GM21737 (cell line): ENCODE measurements at regions not wholly inside any gene's neighbourhood (a gene's known extent, or its start where the extent isn't known, plus 50 kb on each side); places are given as distances from the start of the nearest gene placed in this dataset.

Source experiments
- ATAC-seq: cut with Tn5 transposase; IDR thresholded peaks from one replicate; pipeline ENCODE4 v1.9.1; 2021; ENCODE audit warnings: mild to moderate bottlenecking, moderate library complexity; ENCODE audit not compliant: unreplicated experiment

DNA sequence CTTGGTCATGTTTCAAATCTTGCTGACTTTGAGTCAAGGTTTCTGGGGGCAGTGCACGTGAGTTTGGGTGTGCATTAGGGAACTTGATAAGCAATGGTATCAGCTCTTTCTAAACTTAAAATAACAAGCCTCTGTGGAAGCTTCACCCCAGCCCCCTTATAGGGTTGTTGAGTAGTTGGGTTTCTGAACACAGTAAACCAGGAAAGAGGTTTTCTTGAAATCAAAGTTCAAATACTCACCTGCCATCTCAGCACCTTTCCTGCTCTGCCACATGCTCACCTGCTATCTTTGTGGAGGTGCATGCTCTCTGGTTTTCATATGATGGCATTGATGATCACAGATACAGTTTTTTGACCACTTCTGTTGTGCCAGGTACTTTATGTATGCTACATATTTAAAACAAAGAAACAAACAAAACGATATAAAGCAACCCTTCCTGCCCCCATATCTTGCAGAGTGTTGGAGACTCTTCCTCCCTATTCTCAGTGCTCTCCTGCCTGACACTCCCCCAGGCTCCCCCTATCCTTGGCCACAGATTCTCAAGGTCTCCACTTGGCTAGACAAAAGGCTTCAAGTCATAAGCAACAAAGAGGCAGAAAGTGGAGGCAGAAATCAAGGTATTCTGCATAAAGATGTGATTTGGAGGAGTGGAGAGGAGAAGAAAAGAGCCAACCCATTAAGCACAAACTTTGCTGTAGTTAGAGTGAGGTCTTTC, 360.6 kb downstream of the CYRIA start:
- no peak for ATAC-seq

DNA sequence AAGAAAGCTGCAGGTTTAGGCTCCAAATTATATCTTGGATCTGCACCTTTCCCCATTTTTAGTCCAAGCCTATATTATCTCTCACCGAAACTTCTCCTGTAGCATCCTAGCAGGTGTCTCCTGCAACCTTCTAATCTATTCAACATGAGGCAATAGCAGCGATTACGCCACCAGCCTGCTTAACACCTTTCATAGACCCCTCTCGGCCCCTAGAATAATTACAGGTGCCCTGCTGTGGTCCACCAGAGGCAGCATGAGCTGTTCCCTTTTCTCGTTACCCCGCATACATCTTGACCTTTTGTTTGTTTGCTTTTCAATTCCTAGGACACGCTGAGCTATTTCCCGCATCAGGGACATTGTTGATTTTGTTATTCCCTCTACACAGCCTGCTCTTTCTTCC, 361.9 kb downstream of the CYRIA start:
- no peak for ATAC-seq

DNA sequence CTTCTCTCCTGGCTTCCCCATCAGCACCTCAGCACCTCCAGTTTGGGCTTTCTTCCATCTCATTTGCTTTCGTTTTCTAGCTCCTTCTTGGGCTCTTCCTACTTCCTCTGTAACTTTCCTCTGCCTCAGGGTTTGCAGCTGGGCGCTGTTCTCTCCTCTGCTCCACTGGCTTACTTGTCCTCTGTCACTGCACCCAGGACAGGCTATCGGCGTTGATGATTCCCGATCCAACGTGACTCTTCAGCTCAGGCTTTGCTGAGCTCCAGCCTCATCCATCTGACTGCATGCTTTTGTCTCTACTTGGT, 362.4 kb downstream of the CYRIA start:
- no peak for ATAC-seq

DNA sequence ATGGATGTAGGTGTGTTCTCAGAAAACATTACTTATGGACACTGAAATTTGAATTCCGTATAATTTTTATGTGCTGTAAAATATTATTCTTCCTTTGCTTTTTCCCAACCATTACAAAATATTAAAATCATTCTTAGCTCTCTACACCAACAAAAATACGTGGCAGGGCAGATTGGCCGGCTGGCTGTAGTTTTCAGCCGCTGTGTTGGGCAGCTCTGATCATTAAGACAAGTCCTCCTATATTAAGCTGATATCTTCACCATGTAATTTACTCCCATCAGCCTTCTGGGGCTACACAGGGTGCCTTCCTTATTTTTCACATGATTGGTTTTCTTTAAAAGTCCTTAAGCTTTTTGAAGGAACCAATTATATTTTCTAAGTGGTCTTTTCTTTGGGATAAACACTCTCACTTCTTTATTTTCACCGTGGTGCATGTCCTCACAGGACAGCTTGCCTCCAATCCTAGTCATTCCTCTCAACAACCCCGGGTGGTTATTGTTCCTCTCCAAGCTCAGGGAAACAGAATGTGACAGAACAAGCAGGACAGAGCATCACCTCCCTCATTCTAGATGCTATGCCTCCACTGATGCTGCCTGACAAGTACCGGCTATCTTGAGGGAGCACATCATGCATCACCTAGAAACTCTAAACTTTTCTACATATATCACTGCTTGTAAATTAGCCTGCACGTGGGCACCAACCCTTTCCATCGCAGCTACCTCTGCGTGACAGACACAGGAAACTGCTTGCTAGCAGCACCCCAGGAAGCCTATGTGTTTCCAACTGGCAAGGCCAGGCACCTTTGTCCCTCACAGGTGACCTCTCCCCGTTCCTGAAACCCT, 362.3 kb downstream of the MYCN start:
- ATAC-seq: no peak

DNA sequence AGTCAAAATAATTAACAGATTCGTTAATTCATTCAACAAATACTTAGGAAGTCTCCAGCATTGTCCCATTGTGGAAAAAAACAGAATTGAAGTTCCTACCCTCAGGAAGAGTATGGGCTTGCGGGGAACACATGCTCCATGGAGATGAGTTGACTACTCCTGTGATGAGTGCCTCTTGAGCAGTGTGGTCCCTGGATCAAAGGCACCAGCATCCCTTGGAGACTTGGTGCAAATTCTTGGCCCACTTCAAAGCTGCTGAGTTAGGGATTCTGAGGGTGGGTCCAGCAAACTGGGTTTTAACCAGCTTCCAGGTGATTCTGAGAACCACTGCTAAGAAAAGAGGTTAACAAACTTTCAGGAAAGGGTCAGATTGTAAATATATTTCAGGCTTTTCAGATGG, 361.6 kb downstream of the MYCN start:
- no peak for ATAC-seq

DNA sequence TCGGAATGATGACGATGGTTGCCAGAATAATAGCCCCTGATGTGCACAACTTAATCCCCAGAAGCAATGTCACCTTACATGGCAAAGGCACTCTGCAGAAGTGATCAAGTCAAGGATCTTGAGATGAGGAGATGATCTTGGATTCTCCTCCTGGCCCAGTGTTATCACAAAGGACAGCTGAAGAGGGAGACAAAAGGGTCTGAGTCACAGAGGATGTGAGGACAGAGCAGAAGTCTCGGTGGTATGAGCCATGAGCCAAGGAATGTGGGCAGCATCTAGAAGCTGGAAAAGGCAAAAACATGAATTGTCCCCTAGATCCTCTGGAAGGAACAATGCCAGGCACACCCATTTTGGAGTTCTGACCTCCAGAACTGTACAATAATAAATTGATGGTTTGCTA, 358.5 kb downstream of the MYCN start:
- ATAC-seq: no peak

DNA sequence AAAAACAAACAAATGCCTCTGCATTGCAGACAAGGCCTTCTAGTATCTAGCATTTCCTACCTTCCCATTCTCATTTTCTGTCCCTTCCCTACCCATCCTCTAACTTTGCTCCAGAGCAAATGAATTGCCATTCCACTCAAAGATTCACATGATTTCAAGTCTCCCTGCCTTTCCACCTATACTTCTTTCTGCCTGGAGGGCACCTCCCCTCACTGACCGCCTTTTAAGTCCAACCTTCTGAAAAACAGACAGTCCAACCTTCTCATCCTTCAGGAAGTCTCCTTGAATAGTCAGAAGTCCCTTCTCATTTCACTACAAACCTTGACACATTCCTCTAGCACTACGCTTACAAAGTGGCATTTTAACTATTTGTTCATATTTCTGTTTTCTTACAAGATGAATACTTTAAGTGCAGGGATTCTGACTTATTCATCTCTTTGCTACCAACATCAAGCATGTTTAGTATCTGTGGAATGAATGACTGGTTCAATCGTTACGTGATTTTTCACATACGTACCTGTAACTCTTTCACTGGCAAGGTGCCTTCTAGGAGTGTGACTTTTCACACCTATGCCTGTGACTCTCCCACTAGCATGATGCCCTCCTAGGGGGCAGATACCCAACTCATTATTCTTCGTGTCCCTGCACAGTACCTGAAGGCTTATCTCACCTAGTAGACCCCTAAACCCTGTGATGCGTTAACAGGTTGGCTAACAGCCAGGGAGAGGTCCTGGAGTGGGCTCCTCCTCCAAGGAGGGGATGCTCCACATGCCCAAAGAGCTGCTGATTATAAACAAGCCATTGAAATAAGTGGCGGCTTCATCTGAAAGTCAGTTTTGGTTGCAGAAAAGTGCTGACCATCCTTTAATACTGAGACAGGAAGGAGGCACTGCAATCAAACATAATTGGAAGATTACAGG, 356.2 kb downstream of the MYCN start:
- ATAC-seq: no peak

DNA sequence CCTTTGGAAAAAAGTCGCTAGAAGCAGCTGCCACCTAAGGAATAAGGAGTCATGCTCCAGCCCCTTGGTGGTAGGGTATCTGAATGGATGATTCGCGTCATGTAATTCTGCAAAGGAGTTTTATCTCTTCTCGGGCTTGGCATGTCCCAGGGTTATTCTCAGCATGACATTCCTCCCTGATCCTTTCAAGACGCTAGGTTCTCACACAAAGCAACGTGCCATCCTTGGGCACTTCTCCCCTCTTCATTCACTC, 355.6 kb downstream of the MYCN start:
- ATAC-seq: no peak

DNA sequence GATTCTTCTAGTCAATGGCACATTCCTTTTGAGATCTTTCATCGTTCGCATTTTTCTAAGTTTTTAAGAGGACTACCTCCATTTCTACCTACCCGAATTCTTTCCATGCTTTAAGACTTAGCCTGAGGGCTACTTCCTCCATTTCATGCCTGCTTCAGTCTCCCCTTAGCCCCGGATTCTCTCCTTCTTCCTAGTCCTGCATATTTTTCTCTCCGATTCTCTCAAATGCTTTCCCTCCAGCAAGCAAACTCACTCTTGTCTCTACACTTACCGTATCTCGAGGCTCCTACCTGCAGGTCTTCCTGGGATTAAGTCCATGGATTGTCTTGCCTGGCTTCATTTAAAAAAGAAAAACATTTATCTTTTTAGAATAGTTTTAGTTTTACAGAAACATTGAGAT, 354.4 kb downstream of the MYCN start:
- ATAC-seq: no peak

DNA sequence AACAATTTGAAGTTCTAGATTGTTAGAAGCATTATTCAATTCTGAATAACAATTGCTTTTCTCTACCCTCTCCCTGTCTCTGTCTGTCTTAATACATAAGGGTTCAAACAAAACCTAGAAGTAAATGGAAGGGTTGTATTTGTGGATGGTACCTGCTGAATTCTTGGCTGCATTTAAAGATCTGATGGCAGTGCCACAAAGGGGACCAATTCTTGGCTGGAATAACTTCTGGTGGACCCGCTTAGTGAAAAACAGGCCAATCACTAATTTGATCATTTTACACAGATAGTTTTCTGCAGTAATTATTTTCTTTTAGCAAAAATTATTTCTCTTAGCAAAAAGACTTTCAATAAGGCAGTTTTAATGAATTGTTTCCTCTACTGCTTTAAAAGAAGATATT, 353.5 kb downstream of the MYCN start:
- ATAC-seq: no peak

DNA sequence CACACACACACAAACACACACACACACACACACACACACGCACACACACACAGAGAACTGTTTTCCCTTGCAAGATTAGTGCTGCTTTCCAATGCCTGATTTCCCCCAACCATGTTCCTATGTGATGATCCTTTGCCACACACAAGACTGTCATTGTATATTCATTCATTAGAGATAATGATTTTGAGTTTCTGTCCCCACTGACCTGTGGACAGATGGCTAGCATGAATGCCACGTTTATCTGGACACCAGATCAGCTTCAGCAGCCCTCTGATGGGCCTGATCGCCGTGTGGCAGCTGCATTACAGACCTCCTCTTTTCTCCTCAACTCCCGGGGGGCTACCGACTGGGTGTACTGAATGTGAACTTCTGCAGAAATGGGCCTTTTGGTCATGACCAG, 353.0 kb downstream of the MYCN start:
- ATAC-seq: no peak

DNA sequence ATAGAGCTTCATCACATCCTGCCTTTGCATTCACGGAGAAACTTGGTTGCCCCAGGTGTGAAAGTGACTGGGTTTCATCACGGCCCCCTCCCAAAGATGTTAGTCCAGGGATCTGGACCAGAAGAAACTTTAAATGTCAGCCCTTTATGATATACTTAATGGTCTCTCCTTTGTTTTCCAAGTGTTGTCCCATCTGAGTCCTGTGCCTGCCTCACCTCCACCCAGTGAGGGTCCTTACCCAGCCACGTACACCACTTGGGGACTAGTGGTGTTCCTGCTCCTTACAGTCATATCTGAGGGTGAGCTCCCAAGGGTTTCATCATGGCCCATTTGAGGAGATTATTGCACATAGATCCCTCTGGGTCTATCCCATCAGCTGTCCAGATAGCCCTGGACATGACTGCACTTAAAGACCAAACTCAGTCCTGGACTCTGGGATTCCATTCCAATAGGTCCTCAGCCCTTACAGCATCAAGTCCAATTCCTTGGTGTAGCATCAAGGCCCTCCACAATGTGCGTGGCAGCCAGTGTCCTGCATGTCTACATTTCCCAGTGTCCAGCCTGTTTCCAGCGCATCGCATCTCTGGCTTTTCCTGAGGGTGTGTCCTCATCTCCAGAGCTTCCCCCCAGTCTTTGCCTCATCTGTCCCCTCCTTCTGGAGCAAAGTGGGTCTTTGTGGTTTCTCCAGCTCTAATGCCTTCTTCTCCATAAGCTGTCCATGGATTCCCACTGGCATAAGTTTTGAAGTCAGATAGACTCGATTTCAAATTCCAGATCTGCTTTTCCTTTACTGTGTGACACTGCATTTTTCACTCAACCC, 351.6 kb downstream of the MYCN start:
- ATAC-seq: no peak

DNA sequence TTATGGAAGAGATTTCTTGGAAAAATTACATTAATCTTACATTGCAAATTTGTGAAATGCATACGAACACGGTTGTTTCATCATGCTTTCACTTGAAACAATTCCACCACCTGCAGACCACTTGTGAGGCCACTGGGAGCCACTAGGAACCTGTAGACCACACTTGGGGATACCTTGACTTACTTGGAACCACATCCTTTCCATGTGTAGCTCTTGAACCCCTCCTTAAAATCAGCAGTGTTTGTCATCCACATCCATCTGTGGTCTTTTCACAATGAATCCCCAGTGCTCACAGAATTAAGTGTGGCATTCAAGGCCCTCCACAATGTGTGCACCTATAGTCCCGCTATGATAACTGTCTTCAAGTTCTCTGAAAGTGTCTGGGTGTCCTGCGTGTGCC, 350.9 kb downstream of the MYCN start:
- no peak for ATAC-seq

DNA sequence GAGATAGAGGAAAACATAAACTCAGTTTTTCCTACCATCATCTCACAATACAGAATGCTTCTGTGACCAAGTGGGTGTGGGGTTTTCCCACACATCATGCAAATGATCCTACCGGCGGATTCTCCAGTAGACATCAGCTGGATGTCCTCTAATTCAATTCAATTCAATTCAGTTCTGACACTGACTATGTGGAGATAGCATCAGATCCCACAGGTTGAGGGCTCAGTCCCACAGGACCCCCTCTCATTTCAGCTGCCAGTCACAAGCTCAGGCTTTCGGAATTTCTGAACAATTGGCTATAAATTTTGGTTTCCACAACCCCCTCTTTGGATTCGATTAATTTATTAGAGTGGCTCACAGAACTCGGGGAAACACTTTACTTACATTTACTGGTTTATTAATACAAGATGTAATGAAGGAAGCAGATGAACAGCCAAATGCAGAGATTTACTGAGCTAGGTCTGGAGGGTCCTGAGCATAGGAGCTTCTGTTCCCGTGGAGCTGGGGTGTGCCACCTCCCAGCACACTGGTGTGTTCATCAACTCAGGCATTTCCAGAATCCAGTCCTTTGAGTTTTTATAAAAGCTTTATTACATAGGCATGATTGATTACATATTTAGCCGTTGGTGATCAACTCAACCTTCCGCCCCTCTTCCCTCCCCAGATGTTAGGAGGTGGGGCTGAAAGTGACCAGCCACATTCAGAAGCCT, 350.1 kb downstream of the MYCN start:
- no peak for ATAC-seq

DNA sequence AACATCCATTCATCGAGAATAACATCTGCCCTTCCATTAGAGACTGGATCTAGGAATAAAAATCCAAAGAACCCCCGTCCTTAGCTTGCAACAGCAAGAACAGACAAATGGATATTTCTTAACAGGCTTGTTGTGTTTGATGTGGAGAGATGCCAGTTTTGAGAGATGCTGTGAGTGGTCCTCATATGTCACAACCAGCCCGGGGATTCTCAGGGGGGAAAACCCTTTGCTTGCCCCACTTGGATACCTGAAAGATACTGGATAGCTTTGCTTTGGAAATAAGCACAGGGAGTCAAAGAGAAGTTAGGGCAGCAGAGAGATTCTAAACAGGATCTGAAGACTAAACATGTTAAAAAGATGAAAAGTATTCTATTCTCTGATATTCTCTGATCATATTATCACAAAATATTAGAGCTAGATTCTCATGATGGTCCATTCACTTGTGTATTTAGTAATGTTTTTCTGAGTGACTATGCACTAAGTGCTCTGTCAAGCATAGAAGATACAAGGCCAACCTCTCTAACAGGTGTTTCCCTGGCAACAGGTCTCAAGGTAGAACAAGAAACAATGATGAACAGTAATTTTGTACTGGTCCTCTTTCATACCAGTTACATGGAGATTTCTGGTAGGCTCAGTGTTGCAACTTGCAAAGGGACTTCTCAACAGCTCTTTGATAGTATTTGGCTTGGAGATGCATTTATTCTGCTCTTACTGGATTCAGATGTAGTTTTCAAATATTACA, 348.2 kb downstream of the MYCN start:
- no peak for ATAC-seq

DNA sequence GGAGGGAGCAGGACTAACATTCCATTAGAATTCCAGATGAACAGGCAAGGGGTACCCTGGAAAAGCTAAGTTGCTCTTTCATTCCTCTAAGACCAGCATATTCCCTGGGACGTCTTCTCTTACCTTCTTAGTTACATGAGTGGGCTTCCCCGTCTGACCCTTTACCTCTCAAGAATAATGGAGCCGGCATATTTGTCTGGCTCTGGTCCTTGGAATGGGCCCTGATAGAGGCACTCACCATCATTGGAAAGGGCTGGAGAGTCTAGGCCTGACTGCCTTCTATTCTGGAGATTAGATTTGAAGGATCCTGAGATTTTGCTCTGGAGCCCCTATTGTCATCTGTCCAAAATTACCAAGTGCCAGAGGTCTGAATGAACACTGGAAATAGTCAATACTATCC, 347.5 kb downstream of the MYCN start:
- ATAC-seq: no peak

DNA sequence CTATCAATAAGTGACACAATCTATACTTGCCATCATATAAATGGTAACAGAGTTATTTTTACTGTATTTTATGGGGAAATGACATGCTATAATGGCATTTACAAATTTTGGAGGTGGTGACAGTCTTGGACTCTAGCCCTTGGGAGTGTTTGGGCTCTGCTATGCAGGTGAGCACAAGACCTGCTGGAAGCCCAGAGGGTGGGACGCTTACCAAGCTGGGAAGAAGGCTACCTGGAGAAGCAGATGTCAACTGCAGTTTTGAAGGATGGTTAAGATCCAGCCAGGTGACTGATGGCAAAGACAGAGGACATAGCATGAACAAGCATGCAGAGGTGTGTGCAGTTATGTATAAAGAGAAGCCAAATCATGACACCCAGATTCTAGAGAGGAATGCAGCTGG, 346.9 kb downstream of the MYCN start:
- ATAC-seq: no peak

DNA sequence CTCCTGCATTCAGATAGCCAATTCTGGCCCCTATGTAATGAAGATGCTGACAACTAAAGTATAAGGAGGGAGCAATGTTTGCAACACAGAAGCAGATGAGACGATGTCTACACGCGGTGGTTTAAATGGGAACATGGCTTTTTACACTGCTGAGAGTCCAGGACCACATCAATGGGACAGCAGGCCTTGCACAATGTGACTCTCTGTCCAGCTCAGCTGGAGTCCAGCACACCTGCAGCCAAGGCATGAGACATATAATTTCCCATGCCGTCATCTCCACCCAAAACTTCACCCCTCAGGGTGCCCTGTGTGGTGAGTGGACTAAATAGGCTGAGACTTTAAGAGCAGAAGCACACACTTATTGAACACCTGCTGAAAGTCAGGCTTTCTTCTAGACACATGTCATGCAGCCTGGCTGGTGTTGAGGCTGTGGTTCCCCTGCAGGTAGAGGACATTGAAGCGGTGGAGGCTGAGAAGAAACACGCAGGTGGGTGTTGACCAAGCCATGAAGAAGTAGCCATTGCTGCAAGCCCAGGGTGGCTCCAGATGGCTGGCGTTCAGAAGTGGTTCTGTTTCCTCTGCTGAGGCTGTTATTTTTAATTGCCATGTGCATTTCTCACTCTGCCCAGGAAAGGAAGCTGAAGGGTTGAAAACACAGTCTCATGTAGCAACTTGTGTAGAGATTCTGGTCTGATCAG, 345.6 kb downstream of the MYCN start:
- ATAC-seq: no peak

DNA sequence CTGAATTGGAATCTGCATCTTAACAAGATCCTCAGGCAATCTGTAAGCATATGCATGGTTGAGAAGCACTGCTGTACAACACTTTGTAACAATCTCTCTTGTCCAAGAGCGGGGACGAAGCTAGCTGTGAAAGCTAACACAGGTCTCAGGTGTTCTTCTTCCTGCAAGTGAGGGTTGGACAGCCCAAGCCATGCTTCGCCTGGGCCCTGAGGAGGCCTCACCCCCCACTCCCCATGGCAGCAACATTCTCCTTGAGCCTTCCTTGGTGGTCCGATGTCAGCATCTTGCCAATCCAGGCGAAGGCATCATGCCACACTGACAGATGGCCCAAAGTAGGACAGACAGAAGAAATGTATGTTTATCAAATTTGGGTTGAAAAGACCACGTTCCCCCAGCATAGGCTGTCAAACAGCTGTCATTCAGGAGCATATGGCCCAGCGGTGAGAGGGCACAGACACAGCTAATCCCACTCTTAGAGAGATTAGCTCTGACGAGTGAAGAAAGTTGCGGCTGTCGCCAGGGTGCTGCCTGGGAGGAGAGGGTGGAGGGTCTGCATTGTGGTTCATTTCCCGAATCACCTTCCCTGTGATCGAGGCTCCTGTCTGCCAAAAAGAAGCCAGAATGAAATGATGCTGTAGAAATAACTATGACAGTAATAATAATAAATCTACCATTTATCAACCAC, 344.7 kb downstream of the MYCN start:
- no peak for ATAC-seq
